ENCODE measurements at regions not wholly inside any gene's neighbourhood (a gene's known extent, or its start where the extent isn't known, plus 50 kb on each side); places are given as distances from the start of the nearest gene placed in this dataset.

DNA sequence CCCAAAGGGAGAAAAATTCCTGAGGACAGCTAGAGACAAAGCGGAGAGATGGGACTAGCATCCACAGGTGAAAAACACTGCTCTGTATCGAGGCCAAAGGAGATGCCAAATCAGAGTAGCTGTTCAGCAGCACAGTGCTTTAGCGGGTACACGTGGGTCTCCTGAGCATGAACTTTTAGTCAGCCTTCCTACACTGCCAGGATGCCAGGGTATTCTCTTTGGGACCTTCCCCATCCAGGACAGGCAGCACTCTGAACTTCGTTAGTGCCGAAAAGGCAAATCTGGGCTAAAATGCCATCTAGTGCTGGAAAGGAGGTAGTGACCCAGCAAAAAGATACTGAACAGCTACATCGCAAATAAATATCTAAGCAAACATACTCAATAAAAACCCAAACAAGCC, 64.9 kb downstream of the C6orf58 start:
- peak; percentile 48 for DNase-seq (ENCODE audit: low spot score)
